ENCODE measurements at regions not wholly inside any gene's neighbourhood (a gene's known extent, or its start where the extent isn't known, plus 50 kb on each side); places are given as distances from the start of the nearest gene placed in this dataset.

- no peaks in the 10 kb centered on the region for H3K27me3 Mint-ChIP-seq (ENCODE audit: low read depth)
- TF ChIP-seq CTCF (IDR thresholded peaks at IDR 0.05): no peak
- H3K9me3 Mint-ChIP-seq (ENCODE audit: low read depth): peaks cover 17% of the 10 kb centered on the region
- peaks cover 2% of the 10 kb centered on the region for H3K36me3 Mint-ChIP-seq (ENCODE audit: low read depth)
- DNase-seq (ENCODE audit: low spot score): no peak
- H3K4me1 Mint-ChIP-seq (ENCODE audit: low read depth): peaks cover 13% of the 10 kb centered on the region
- H3K27ac Mint-ChIP-seq (ENCODE audit: unreplicated experiment): no peak overlapping the region
- H3K4me3 Mint-ChIP-seq (ENCODE audit: unreplicated experiment): no peak overlapping the region
Measured at GRCh38 chr13:105368781-105369180, 1166.7 kb downstream of the EFNB2 start.

DNA sequence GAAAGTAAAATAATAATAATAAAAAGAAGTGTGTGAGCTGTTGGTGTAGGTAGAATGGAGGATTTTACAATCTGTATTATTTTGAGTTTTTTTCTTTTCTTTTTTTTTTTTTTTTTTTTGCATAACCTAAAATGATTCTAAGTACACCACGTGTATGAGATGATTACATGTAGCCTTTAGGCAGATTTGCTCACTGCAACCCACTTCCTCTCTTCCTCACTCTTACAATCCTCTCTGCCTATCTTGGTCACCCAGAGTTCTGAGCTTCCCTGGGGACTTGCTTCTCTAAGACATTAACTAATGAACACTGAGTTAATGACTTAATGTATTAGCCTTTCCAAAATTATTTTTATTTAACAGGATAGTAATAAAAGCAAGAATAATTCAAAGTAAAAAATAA is 1169.6 kb downstream of the EFNB2 start:
- Mint-ChIP-seq H3K4me3 (ENCODE audit: unreplicated experiment) (no peak overlapping the region), H3K36me3 (ENCODE audit: low read depth) (no peaks in the 10 kb centered on the region), H3K9me3 (ENCODE audit: low read depth) (no peaks in the 10 kb centered on the region), H3K27ac (ENCODE audit: unreplicated experiment) (no peak overlapping the region), H3K27me3 (ENCODE audit: low read depth) (no peaks in the 10 kb centered on the region), H3K4me1 (ENCODE audit: low read depth) (peaks cover 21% of the 10 kb centered on the region)
- DNase-seq (ENCODE audit: low spot score): no peak
- no peak for TF ChIP-seq CTCF (IDR thresholded peaks at IDR 0.05)

DNA sequence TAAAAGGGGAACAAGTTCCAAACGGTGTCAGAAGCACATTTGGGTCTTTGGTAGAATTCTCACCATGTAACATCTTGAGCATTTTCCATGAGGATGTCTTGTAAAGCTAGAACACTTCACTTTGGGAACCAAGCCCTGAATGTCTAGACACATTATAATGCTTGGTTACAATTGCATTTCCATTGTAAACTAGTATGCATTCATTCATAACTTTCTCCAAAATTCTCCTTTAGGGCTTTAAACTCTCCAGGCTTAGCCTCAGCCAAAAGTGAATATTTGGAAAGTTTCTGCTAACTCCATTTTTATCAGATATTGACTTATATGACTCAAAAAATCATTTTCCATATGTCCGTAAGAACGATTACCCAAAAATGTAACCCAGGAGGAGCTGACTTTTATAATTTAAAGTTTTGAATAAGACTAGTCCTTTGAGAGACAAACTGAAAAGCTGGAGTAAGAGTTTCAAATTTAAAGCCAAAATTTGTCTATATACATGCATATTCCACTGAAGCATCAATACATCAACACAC is 1170.4 kb downstream of the EFNB2 start:
- H3K36me3 Mint-ChIP-seq (ENCODE audit: low read depth): no peaks in the 10 kb centered on the region

GRCh38 chr13:105364191-105364590 is 1171.3 kb downstream of the EFNB2 start:
- Mint-ChIP-seq H3K4me3 (ENCODE audit: unreplicated experiment) (no peak overlapping the region), H3K27ac (ENCODE audit: unreplicated experiment) (no peak overlapping the region), H3K9me3 (ENCODE audit: low read depth) (no peaks in the 10 kb centered on the region), H3K4me1 (ENCODE audit: low read depth) (peaks cover 13% of the 10 kb centered on the region), H3K27me3 (ENCODE audit: low read depth) (no peaks in the 10 kb centered on the region), H3K36me3 (ENCODE audit: low read depth) (no peaks in the 10 kb centered on the region)
- DNase-seq (ENCODE audit: low spot score): no peak
- TF ChIP-seq CTCF (IDR thresholded peaks at IDR 0.05): no peak

More for the DNA sequence above, 1170.4 kb downstream of the EFNB2 start:
- Mint-ChIP-seq H3K27me3 (ENCODE audit: low read depth) (no peaks in the 10 kb centered on the region), H3K27ac (ENCODE audit: unreplicated experiment) (no peak overlapping the region), H3K9me3 (ENCODE audit: low read depth) (no peaks in the 10 kb centered on the region), H3K4me1 (ENCODE audit: low read depth) (peaks cover 15% of the 10 kb centered on the region), H3K4me3 (ENCODE audit: unreplicated experiment) (no peak overlapping the region)
- TF ChIP-seq CTCF (IDR thresholded peaks at IDR 0.05): no peak
- DNase-seq (ENCODE audit: low spot score): no peak

DNA sequence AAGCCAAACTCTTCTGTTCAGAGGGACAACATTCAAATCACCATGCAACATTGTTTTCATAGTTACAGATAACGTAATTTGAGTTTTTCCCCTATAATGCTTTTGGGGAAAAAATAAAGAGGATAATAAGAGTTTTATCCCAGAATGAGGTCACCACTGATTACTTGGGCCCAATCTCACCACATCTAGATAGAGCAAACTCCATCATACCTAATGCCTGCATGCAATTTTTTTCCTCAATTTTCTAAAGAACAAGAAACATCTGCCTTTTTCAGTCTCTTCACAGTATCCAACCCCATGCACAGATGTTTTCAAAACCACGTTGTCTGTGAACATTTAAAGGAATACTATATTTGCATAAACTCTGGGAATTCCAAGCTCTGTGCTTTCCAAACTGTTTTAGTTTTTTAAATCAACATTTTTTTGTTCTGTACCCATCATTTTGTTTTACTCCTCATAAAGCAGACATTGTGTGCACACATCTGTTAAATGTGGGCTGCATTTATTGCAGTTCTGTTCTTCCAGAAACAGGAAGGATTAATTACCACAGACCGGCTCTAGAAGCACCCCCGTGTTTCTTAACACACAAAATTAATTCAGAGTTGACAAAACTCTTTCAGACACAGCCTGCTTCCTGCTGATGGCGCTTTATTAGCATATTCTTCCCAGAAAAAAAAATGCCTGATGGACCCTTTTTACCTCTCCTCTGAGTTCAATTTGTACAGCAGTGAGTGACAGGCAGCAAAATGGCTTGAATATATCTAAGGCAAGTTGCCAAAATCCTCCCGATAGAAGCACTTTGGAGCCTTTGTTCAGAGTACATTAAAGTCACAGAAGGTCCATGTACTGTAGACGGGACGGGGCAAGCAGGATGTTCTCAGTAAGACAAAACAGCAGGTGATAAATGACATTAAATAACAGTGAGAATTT is 1171.9 kb downstream of the EFNB2 start:
- Mint-ChIP-seq H3K27ac (ENCODE audit: unreplicated experiment) (no peak overlapping the region), H3K4me3 (ENCODE audit: unreplicated experiment) (no peak overlapping the region), H3K27me3 (ENCODE audit: low read depth) (no peaks in the 10 kb centered on the region), H3K9me3 (ENCODE audit: low read depth) (no peaks in the 10 kb centered on the region), H3K36me3 (ENCODE audit: low read depth) (no peaks in the 10 kb centered on the region), H3K4me1 (ENCODE audit: low read depth) (peaks cover 13% of the 10 kb centered on the region)
- peak; percentile 17 for TF ChIP-seq CTCF (IDR thresholded peaks at IDR 0.05)
- DNase-seq (ENCODE audit: low spot score): no peak

Data from chondrocyte (in vitro differentiated cells).